ENCODE measurements at regions not wholly inside any gene's neighbourhood (a gene's known extent, or its start where the extent isn't known, plus 50 kb on each side); places are given as distances from the start of the nearest gene placed in this dataset.

DNA sequence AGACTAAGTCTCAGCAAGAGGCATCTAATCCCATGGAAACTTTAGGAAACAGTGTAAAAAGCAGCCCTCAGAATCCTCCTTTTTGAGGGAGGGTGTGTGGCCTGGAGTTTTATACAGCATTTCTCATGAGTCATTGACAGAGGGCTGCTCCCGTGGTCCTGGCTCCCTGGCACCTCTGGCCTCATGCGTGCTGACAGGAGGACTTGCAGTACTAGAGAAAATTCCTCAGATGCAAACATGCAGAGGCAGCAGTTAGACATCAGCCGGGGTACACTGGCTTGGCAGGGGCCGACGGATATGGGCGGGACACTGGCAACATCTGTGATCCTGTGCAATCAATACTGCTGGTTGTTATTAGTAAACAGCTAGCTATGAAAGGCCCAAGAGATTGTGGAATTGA, 925.1 kb upstream of the CELF2 start:
- H3K4me3 ChIP-seq (replicated peaks in 1 of 3; ENCODE audit: insufficient read depth in 1 of 3, low read depth in 1 of 3, low read length in 3 of 3), result no peak overlapping the region
- FAIRE-seq, result no peak
- H3K27me3 ChIP-seq (ENCODE audit: control insufficient read depth in 2 of 2, insufficient read depth in 2 of 2, low read length in 2 of 2), result no peaks in the 10 kb centered on the region
- dilution Hi-C loops (cut with MboI; ENCODE audit: extremely low pct_ligation_motif_present, low sequenced_read_pairs) (no loop called here), intact Hi-C loops (cut with micrococcal nuclease) (no loop called here)
- no peak overlapping the region for H2AFZ ChIP-seq (ENCODE audit: low read depth, low read length)
- no peak for TF ChIP-seq POLR2AphosphoS5 (IDR thresholded peaks at IDR 0.05; ENCODE audit: insufficient read depth, low read depth, low read length)
- no peak for TF ChIP-seq EZH2 (IDR thresholded peaks at IDR 0.05; ENCODE audit: borderline replicate concordance, low read depth, low read length, severe bottlenecking)
- TF ChIP-seq, protein P1, sequence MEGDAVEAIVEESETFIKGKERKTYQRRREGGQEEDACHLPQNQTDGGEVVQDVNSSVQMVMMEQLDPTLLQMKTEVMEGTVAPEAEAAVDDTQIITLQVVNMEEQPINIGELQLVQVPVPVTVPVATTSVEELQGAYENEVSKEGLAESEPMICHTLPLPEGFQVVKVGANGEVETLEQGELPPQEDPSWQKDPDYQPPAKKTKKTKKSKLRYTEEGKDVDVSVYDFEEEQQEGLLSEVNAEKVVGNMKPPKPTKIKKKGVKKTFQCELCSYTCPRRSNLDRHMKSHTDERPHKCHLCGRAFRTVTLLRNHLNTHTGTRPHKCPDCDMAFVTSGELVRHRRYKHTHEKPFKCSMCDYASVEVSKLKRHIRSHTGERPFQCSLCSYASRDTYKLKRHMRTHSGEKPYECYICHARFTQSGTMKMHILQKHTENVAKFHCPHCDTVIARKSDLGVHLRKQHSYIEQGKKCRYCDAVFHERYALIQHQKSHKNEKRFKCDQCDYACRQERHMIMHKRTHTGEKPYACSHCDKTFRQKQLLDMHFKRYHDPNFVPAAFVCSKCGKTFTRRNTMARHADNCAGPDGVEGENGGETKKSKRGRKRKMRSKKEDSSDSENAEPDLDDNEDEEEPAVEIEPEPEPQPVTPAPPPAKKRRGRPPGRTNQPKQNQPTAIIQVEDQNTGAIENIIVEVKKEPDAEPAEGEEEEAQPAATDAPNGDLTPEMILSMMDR (IDR thresholded peaks at IDR 0.05; ENCODE audit: extremely low read depth in 1 of 2, insufficient read depth in 1 of 2, low read depth in 1 of 2, low read length in 2 of 2), result no peak
- TF ChIP-seq, protein P2, sequence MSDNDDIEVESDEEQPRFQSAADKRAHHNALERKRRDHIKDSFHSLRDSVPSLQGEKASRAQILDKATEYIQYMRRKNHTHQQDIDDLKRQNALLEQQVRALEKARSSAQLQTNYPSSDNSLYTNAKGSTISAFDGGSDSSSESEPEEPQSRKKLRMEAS (IDR thresholded peaks at IDR 0.05; ENCODE audit: insufficient read depth, insufficient read length), result no peak
- no peak for TF ChIP-seq GATA2 (IDR thresholded peaks at IDR 0.05; ENCODE audit: insufficient read depth, insufficient read length, low read depth, low read length)
- TF ChIP-seq MYC (IDR thresholded peaks at IDR 0.05; ENCODE audit: low read depth, low read length), result no peak
- no peak for TF ChIP-seq FOS (IDR thresholded peaks at IDR 0.05; ENCODE audit: borderline replicate concordance, insufficient read depth, low read length)
- TF ChIP-seq JUN (IDR thresholded peaks at IDR 0.05; ENCODE audit: borderline replicate concordance, insufficient read depth, insufficient read length, low read depth), result no peak
- TF ChIP-seq POLR2A (IDR thresholded peaks at IDR 0.05; ENCODE audit: low read depth, low read length), result no peak
- H3K27ac ChIP-seq (ENCODE audit: insufficient read depth, low read depth, low read length), result no peak overlapping the region
- H3K4me2 ChIP-seq (ENCODE audit: insufficient read depth, low read length), result no peak overlapping the region
- H3K9me3 ChIP-seq (replicated peaks; ENCODE audit: control insufficient read depth, insufficient read depth, low read length), result peaks cover 2% of the 10 kb centered on the region
- no peaks in the 10 kb centered on the region for H4K20me1 ChIP-seq (replicated peaks; ENCODE audit: control insufficient read depth, extremely low read depth, insufficient read depth, low read length)
- H3K4me1 ChIP-seq (ENCODE audit: control insufficient read depth, extremely low read depth, insufficient read depth, low read length), result no peaks in the 10 kb centered on the region
- BruUV-seq (replicated peaks), result no TSS peak
- no peaks in the 10 kb centered on the region for H3K79me2 ChIP-seq (ENCODE audit: control insufficient read depth, insufficient read depth, low read length)
- DNase-seq (ENCODE audit: low read depth, low spot score), result no peak
- ChIA-PET CTCF (no interaction called here), POLR2A (no interaction called here)
- no peak overlapping the region for H3K9ac ChIP-seq (replicated peaks; ENCODE audit: extremely low read depth, insufficient read depth, low read length)
- no peaks in the 10 kb centered on the region for H3K36me3 ChIP-seq (ENCODE audit: control insufficient read depth in 2 of 2, extremely low read depth in 1 of 2, insufficient read depth in 2 of 2, low read length in 2 of 2)
- no peaks in the 10 kb centered on the region for H3K9me1 ChIP-seq (replicated peaks; ENCODE audit: control insufficient read depth, extremely low read depth, insufficient read depth, low read length)

Data from endothelial cell of umbilical vein (primary cell).